Adrenal gland (tissue), 9 donors: ENCODE measurements at regions not wholly inside any gene's neighbourhood (a gene's known extent, or its start where the extent isn't known, plus 50 kb on each side); places are given as distances from the start of the nearest gene placed in this dataset.

Experiments
- DNase-seq, 7 donors: peaks; one replicate each; pipeline ENCODE4 v3.0.0-alpha.2; 2019 to 2020
- H3K27ac ChIP-seq, 5 donors: fragments of 200-600 bp; sonication (generic) in 4 of 5; 1 replicate in 3 of 5; 2 replicates in 2 of 5; pipeline versions ENCODE4 v1.5.1 to v1.8.0; 2016 to 2020; ENCODE audit warnings: mild to moderate bottlenecking in 1 of 5
- H3K27me3 ChIP-seq: fragments of 200-600 bp; 2 replicates; pipeline ENCODE4 v1.8.0; 2021
- H3K36me3 ChIP-seq, 2 donors: fragments of 200-600 bp; replicated peaks in 1 of 2; 1 replicate in 1 of 2; 2 replicates in 1 of 2; pipeline versions ENCODE4 v1.5.1 to v1.8.0; 2018 to 2022
- H3K4me1 ChIP-seq, 2 donors: fragments of 200-600 bp; replicated peaks in 1 of 2; 1 replicate in 1 of 2; 2 replicates in 1 of 2; pipeline versions ENCODE4 v1.5.1 to v1.8.0; 2018 to 2021
- H3K4me3 ChIP-seq, 4 donors: fragments of 200-600 bp; sonication (generic) in 3 of 4; one replicate each; pipeline ENCODE4 v1.5.1; 2016 to 2018
- H3K9me3 ChIP-seq, 3 donors: fragments of 200-600 bp; sonication (generic) in 1 of 3; replicated peaks in 1 of 3; 1 replicate in 2 of 3; 2 replicates in 1 of 3; pipeline versions ENCODE4 v1.5.1 to v1.8.0; 2016 to 2021
- CTCF ChIP-seq, 6 experiments: fragments of 450-650 bp in 4 of 6; fragments of 200-600 bp in 2 of 6; sonication (generic) in 1 of 6; IDR thresholded peaks; 1 replicate in 5 of 6; 2 replicates in 1 of 6; pipeline versions ENCODE4 v1.5.1 to v1.8.0; 2016 to 2021; ENCODE audit warnings: antibody characterized with exemption in 6 of 6, mild to moderate bottlenecking in 2 of 6, moderate library complexity in 1 of 6
- POLR2A ChIP-seq, 2 donors: fragments of 450-650 bp; IDR thresholded peaks; one replicate each; pipeline ENCODE4 v1.6.1; 2017; ENCODE audit warnings: antibody characterized with exemption in 2 of 2, mild to moderate bottlenecking in 2 of 2, moderate library complexity in 1 of 2
- WGBS, 4 donors: extraction: QIAGEN DNeasy Blood & Tissue Kit in 2 of 4; methylation state at CpG; one replicate each; pipeline versions ENCODE4 v1.1.5 to v1.1.7; 2013 to 2017; 5-methylcytosine and 5-hydroxymethylcytosine counted together
- intact Hi-C, 2 donors: fragments of 100-400 bp; cut with DNase I; formaldehyde crosslinking; loops; one replicate each; pipeline versions ENCODE4 v1.14.1 to v1.15.0; 2022 to 2023
- donor health status: healthy with polysubstance abuse.
- donor health status: Bipolar disorder and iron deficiency.
- donor health status: DM: yes; HTN: yes; CAD: no.
- donor health status: DM: no; HTN: no; CAD: no.
- donor health status: DM: no; HTN: no; CAD: no.

GRCh38 chr15:61639491-61639890 is 410.4 kb upstream of the RORA start:
- TF ChIP-seq CTCF (IDR thresholded peaks at IDR 0.05) (no peak), POLR2A (IDR thresholded peaks at IDR 0.05) (no peak)
- WGBS, 4 donors: 66 to 73% (median 68%) methylated on average over 12 of the region's 12 CpGs
- DNase-seq: no peak

GRCh38 chr15:61634837-61635236 is 405.7 kb upstream of the RORA start:
- Histone ChIP-seq H3K9me3 (no peaks in the 10 kb centered on the region), H3K36me3 (no peaks in the 10 kb centered on the region), H3K4me3 (no peak overlapping the region), H3K27ac (no peak overlapping the region), H3K4me1 (no peaks in the 10 kb centered on the region), H3K27me3 (peaks cover 3% of the 10 kb centered on the region)
- DNase-seq: no peak
- 84 to 100% (median 88%) methylated on average over 1 of the region's 1 CpG for WGBS, 4 donors
- no peak for TF ChIP-seq POLR2A (IDR thresholded peaks at IDR 0.05)
- no peak for TF ChIP-seq CTCF (IDR thresholded peaks at IDR 0.05)
- intact Hi-C loops: no loop called here

More at GRCh38 chr15:61639491-61639890, 410.4 kb upstream of the RORA start:
- Histone ChIP-seq H3K27ac (no peak overlapping the region), H3K4me1 (no peaks in the 10 kb centered on the region), H3K4me3 (no peak overlapping the region), H3K27me3 (no peaks in the 10 kb centered on the region), H3K36me3 (no peaks in the 10 kb centered on the region), H3K9me3 (no peaks in the 10 kb centered on the region)
- intact Hi-C loops: no loop called here

GRCh38 chr15:61633951-61634350 is 404.8 kb upstream of the RORA start:
- H3K9me3 ChIP-seq: no peaks in the 10 kb centered on the region
- 89 to 93% (median 91%) methylated on average over 4 of the region's 4 CpGs for WGBS, 4 donors
- intact Hi-C loops: no loop called here
- H3K4me1 ChIP-seq: no peaks in the 10 kb centered on the region
- no peak overlapping the region for H3K27ac ChIP-seq
- H3K4me3 ChIP-seq: no peak overlapping the region
- H3K36me3 ChIP-seq: no peaks in the 10 kb centered on the region
- TF ChIP-seq POLR2A (IDR thresholded peaks at IDR 0.05) (no peak), CTCF (IDR thresholded peaks at IDR 0.05) (no peak)
- no peak for DNase-seq
- peaks cover 3% of the 10 kb centered on the region for H3K27me3 ChIP-seq

- TF ChIP-seq POLR2A (IDR thresholded peaks at IDR 0.05) (no peak), CTCF (IDR thresholded peaks at IDR 0.05) (no peak)
- H3K4me1 ChIP-seq: no peaks in the 10 kb centered on the region
- H3K4me3 ChIP-seq: no peak overlapping the region
- WGBS, 4 donors: 82 to 90% (median 86%) methylated on average over 3 of the region's 3 CpGs
- H3K27ac ChIP-seq: no peak overlapping the region
- H3K36me3 ChIP-seq: no peaks in the 10 kb centered on the region
- intact Hi-C loops: no loop called here
- no peak for DNase-seq
- peaks cover 3% of the 10 kb centered on the region for H3K27me3 ChIP-seq
- no peaks in the 10 kb centered on the region for H3K9me3 ChIP-seq
Measured at GRCh38 chr15:61629269-61629668, 400.2 kb upstream of the RORA start.
